Stomach smooth muscle (tissue), 2 donors: ENCODE measurements at regions not wholly inside any gene's neighbourhood (a gene's known extent, or its start where the extent isn't known, plus 50 kb on each side); places are given as distances from the start of the nearest gene placed in this dataset.

Experiments
- H3K27ac ChIP-seq: one replicate; pipeline ENCODE4 v1.7.0; 2013; ENCODE audit warnings: mild to moderate bottlenecking, low read length, inconsistent platforms
- H3K27me3 ChIP-seq, 2 donors: one replicate each; pipeline ENCODE4 v1.7.0; 2013; ENCODE audit warnings: low read length in 2 of 2; ENCODE audit not compliant: insufficient read depth in 2 of 2, control insufficient read depth in 1 of 2
- H3K36me3 ChIP-seq, 2 donors: one replicate each; pipeline ENCODE4 v1.7.0; 2013; ENCODE audit warnings: low read length in 2 of 2; ENCODE audit not compliant: control insufficient read depth in 2 of 2, insufficient read depth in 2 of 2
- H3K4me1 ChIP-seq: one replicate; pipeline ENCODE4 v1.7.0; 2013; ENCODE audit warnings: low read length; ENCODE audit not compliant: control insufficient read depth, insufficient read depth
- H3K4me3 ChIP-seq, 2 donors: one replicate each; pipeline ENCODE4 v1.7.0; 2013; ENCODE audit warnings: low read length in 2 of 2
- H3K9ac ChIP-seq, 2 donors: one replicate each; pipeline ENCODE4 v1.7.0; 2013; ENCODE audit warnings: low read length in 2 of 2, mild to moderate bottlenecking in 1 of 2
- H3K9me3 ChIP-seq, 2 donors: one replicate each; pipeline ENCODE4 v1.7.0; 2013; ENCODE audit warnings: low read length in 2 of 2; ENCODE audit not compliant: control insufficient read depth in 2 of 2
- donor health status: healthy.
- donor health status: Pancreatic carcinoma.

DNA sequence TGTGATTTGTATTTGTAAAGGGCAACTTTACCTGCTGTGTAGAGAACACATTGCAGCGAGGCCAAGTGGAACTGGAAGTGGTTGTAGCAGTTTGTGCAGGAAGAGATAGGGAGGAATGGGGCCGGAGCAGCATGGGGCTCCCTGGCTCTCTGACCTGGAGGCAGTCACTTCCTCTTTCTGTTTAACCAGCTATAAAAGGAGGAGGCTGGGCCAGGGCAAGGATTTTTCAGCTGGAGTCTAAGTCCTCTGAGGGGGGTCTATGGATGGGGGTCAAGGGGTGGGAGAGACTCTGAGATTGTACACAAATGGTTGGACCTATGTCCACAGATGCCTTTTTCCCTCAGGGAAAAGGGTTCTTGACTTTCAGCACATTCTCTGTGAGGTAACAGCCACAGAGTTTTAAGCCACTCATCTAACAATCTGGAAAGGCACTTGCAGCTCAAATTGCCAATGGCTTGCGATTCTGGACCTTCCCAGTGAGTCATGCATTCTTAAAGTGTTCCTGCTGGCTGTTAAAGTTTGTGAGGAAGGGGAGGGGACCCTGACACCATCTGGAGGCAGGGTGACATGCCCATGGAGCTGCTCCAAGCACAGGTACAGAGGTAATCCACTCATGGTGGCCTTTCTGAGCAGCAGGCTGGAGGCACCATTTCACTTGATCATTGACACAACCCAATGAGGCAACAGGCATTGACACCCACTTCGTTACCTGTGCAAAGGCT lies 347.0 kb downstream of the CYRIA start:
- Histone ChIP-seq H3K27ac (no peak overlapping the region), H3K9ac (no peak overlapping the region), H3K4me1 (no peaks in the 10 kb centered on the region), H3K36me3 (no peaks in the 10 kb centered on the region), H3K4me3 (no peak overlapping the region), H3K9me3 (no peaks in the 10 kb centered on the region), H3K27me3 (no peaks in the 10 kb centered on the region)

DNA sequence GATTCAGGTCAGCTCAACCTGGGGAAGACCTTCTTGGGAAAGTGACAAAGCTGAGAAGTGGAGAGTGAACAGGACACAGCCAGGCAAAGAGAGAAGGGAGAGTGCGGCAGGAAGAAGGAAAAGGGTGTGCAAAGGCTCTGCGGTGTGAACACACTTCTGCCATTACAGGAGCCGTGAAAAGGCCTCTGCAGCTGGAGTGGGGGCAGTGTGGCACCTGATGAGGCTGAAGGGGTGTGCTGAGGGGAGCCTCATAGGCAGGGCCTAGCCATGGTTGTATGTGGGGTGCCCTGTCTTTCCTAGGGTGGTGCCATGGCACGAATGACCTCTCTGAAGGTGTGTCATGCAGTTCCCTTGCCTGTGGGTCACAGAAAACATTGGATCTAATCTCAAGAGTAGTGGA lies 347.6 kb downstream of the CYRIA start:
- Histone ChIP-seq H3K36me3 (no peaks in the 10 kb centered on the region), H3K27ac (no peak overlapping the region), H3K4me1 (no peaks in the 10 kb centered on the region), H3K9me3 (no peaks in the 10 kb centered on the region), H3K9ac (no peak overlapping the region), H3K27me3 (no peaks in the 10 kb centered on the region), H3K4me3 (no peak overlapping the region)

DNA sequence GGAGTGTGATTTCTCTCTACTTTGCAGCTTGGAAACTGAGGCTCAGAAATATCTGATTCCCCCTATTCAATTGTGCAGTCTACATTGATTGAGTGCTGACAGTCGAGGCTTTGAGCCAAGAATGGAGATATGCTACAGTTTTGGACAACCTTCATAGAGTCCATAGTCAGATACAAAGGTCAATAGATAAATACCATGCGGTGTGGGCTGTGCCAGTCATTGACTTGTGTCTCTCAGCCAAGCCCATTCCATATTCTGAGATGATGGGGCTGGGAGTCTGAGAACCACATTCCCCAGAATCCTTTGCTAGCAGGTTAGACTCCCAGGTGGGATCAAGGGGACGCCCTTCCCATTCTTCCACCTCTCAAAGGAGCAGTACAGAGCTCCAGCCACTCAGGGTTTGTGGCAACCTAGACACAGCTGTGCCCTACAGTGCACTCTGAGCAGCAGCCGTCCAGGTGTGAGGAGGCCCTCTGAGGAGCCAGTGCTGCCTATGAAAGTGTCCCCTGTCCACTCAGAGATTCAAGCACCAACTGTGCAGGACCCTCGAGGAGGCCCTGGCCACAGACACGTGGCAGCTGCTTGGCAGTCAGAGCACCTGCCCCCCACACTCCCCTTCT lies 348.3 kb downstream of the CYRIA start:
- H3K9me3 ChIP-seq, result no peaks in the 10 kb centered on the region
- no peak overlapping the region for H3K4me3 ChIP-seq
- no peaks in the 10 kb centered on the region for H3K4me1 ChIP-seq
- no peaks in the 10 kb centered on the region for H3K36me3 ChIP-seq
- no peaks in the 10 kb centered on the region for H3K27me3 ChIP-seq
- H3K27ac ChIP-seq, result no peak overlapping the region
- no peak overlapping the region for H3K9ac ChIP-seq

DNA sequence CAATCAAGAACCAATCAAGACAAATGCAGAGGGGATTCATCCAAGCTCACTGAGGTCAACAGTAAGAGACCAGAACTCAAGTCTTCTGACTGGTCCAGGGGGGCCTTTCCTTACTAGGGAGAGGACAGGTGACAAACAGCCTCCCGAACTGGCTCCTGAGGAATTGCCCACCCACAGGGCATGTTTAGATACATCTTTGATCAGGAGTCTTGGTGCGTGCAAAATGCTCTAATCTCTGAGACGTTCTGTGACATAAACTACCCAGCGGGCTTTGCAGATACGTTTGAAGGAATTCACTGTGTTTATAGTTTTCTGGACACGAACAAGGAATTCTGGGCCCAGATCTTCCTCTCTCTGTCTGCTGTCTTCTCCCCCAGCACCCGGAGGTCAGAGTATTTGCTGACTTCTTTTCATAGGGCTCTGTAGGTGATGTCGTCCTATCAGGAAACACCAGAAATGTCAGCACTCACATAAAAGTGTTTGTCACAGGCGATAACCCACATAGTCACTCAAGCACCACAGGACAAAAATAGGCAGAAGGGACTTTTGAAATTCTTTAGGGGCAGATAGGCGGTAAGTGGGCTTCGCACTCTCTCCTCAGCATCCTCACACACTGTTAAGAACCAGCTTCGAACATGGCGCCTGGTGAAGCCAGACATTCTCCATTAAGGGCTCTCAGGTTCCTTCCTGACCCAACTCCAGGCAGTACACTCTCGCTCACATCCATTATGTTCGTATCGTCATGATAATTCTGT lies 349.0 kb downstream of the CYRIA start:
- H3K9me3 ChIP-seq, result no peaks in the 10 kb centered on the region
- no peaks in the 10 kb centered on the region for H3K4me1 ChIP-seq
- H3K27me3 ChIP-seq, result no peaks in the 10 kb centered on the region
- H3K27ac ChIP-seq, result no peak overlapping the region
- no peak overlapping the region for H3K4me3 ChIP-seq
- H3K36me3 ChIP-seq, result no peaks in the 10 kb centered on the region
- no peak overlapping the region for H3K9ac ChIP-seq

DNA sequence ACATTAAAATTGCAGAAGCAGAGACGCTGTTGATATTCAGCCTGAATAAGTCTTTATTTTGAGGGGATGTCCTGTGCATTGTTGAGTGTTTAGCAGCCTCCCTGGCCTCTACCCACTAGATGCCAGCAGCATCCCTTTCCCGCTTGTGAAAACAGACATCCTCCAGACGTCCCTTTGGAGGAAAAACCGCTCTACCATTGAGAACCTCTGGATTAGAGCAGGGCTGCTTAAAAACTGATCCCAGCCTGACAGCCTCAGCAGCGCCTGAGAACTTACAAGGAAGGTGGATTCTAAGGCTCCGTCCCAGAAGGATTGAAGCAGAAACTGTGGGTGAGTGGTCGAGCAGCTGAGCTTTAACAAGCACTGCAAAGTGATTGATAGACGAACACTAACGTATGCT lies 349.7 kb downstream of the CYRIA start:
- no peak overlapping the region for H3K27ac ChIP-seq
- no peaks in the 10 kb centered on the region for H3K4me1 ChIP-seq
- no peak overlapping the region for H3K9ac ChIP-seq
- no peak overlapping the region for H3K4me3 ChIP-seq
- H3K36me3 ChIP-seq, result no peaks in the 10 kb centered on the region
- no peaks in the 10 kb centered on the region for H3K27me3 ChIP-seq
- H3K9me3 ChIP-seq, result no peaks in the 10 kb centered on the region

DNA sequence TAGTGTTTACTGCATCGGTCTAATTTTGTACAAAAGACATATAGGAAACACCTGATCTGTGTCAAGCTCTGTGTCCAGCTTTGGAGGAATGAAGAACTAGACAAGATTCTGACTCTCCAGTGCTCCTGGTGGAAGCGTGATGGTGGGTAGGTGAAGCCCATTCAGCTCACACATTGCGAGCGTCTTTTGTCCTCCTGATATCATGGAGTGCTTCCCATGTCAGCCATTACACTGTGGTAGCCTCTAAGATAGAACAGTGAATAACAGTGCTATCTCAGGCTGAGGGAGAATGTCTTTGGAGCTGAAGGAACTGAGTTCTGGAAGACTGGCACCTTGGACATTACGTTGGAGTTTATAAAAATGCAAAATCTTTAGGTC lies 350.2 kb downstream of the CYRIA start:
- no peaks in the 10 kb centered on the region for H3K4me1 ChIP-seq
- no peaks in the 10 kb centered on the region for H3K27me3 ChIP-seq
- H3K9me3 ChIP-seq, result no peaks in the 10 kb centered on the region
- no peak overlapping the region for H3K27ac ChIP-seq
- no peak overlapping the region for H3K4me3 ChIP-seq
- no peak overlapping the region for H3K9ac ChIP-seq
- no peaks in the 10 kb centered on the region for H3K36me3 ChIP-seq

DNA sequence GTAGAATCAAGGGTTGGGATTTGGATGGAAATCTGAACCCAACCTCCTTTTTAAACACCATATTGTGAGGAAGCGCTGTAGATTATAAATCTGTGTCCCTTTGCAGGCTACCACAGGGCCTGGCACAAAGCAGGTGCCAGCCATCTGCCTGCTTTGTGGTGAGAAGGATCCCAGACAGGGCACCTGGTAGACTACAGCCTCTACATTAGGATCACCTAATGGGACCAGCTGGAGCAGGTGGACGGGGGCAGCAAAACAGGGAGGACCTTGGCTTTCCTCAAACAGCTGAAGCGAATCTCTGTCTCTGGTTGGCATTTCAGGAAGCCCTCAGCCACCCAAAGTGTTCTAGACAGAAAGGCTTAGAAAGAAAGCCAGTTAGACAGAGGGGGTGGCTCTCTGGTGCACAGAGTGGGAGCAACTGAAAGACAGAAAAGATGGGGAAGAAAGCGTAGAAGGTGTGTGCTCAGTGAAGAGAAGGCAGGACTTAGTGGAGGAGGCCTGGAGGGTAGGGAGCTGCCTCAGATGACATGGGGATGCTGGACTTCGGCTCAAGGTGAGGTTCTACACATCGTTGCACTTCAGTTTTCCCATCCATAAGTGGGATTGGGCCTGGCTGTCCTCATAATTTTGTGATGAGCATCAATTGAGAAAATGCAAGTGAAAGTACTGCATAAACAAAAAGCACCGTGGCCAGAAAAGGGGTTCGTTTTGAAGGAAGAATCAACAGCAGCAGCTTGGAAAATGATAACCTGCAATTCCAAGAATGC lies 350.8 kb downstream of the CYRIA start:
- Histone ChIP-seq H3K9me3 (no peaks in the 10 kb centered on the region), H3K4me1 (no peaks in the 10 kb centered on the region), H3K9ac (no peak overlapping the region), H3K4me3 (no peak overlapping the region), H3K27ac (no peak overlapping the region), H3K27me3 (no peaks in the 10 kb centered on the region), H3K36me3 (no peaks in the 10 kb centered on the region)

DNA sequence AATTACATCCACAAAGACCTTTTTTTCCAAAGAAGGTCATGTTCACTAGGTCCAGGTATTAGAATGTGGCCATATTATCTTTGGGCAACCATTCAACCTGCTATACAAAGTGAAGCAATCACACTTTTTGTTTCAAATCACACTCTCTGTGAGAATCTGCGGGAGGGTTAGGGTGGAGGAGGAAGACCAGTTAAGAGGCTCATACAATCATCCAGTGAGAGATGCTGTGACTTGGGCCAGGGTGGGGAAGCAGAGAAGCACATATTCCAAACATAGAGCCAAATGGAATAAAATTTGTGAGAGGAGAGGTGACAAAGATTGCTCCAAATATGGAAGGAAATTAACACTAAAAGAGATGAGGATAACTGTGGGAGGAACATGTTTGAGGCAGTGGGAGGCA lies 351.6 kb downstream of the CYRIA start:
- Histone ChIP-seq H3K27me3 (no peaks in the 10 kb centered on the region), H3K36me3 (no peaks in the 10 kb centered on the region), H3K4me3 (no peak overlapping the region), H3K4me1 (no peaks in the 10 kb centered on the region), H3K9me3 (no peaks in the 10 kb centered on the region), H3K27ac (no peak overlapping the region), H3K9ac (no peak overlapping the region)

DNA sequence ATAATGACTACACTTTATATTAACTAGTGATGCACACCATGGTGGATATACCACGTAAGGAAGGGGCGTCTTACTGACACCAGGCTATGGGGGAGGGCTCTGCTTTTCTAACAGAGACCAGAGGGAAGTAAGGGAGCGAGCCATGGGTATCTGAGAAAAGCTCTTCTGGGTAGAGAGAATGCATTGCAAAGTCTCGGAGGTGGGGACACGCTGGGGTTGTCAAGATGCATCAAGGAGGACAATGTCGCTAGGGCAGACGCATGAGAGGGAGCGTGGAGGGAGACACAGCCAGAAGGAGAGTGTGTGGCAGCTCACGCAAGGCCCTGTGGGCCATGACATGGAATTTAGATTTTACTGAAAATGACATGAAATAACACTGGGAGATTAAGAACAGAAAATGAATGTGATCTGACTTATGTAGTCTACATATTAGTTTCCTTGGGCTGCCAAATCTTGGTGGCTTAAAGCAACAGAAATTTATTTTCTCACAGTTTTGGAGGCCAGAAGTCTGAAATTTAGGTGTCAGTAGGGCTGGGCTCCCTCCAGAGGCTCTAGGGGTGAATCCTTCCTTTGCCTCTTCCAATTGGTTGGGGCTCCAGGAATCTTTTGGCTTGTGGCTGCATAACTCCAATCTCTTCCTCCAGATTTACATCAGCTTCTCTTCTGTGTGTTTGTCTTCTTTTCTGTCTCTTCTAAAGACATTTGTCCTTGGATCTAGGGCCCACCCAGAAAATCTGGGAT lies 352.2 kb downstream of the CYRIA start:
- H3K36me3 ChIP-seq, result no peaks in the 10 kb centered on the region
- H3K9me3 ChIP-seq, result no peaks in the 10 kb centered on the region
- H3K27ac ChIP-seq, result no peak overlapping the region
- no peaks in the 10 kb centered on the region for H3K27me3 ChIP-seq
- no peaks in the 10 kb centered on the region for H3K4me1 ChIP-seq
- no peak overlapping the region for H3K4me3 ChIP-seq
- H3K9ac ChIP-seq, result no peak overlapping the region

DNA sequence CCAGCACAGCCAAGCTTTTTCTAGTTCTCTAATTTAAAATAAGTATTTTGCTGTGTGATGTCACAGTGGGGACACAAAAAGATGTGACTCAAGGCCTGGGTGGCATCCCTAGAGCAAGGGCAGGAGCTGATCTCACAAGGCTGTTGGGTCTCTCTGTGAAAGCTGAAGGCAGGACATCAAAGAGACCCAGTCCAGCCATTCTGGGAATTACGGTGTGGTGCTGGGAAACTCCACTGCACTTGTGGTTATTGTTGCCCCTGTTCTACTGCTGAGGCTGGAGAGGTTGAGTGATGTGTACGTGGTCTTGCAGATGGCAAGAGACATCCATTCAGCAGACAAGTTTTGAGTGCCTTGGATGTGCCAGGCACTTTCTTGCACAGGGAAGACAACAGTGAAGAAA lies 352.9 kb downstream of the CYRIA start:
- Histone ChIP-seq H3K4me3 (no peak overlapping the region), H3K4me1 (no peaks in the 10 kb centered on the region), H3K36me3 (no peaks in the 10 kb centered on the region), H3K27ac (no peak overlapping the region), H3K27me3 (no peaks in the 10 kb centered on the region), H3K9ac (no peak overlapping the region), H3K9me3 (no peaks in the 10 kb centered on the region)
